ENCODE measurements at regions not wholly inside any gene's neighbourhood (a gene's known extent, or its start where the extent isn't known, plus 50 kb on each side); places are given as distances from the start of the nearest gene placed in this dataset.

DNA sequence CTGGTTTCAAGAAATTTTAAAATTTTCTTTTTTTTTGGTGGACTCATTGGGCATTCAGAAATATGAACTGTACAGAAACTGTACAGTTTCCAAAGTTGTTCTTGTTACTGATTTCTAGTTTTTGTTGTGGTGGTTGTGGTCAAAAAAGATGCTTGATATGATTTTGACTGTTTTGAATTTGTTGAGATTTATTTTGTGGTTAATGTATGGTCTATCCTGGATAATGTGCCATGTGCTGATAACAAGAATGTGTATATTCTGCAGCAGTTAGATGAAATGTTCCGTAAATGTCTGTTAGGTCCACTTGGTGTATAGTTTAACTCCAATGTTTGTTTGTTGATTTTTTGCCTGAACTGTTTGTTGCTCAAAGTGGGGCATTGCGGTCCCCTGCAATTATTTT, 127.6 kb upstream of the NUDT6 start:
- TF ChIP-seq EZH2 (IDR thresholded peaks at IDR 0.05; ENCODE audit: low read length), result no peak
- TF ChIP-seq, protein P1, sequence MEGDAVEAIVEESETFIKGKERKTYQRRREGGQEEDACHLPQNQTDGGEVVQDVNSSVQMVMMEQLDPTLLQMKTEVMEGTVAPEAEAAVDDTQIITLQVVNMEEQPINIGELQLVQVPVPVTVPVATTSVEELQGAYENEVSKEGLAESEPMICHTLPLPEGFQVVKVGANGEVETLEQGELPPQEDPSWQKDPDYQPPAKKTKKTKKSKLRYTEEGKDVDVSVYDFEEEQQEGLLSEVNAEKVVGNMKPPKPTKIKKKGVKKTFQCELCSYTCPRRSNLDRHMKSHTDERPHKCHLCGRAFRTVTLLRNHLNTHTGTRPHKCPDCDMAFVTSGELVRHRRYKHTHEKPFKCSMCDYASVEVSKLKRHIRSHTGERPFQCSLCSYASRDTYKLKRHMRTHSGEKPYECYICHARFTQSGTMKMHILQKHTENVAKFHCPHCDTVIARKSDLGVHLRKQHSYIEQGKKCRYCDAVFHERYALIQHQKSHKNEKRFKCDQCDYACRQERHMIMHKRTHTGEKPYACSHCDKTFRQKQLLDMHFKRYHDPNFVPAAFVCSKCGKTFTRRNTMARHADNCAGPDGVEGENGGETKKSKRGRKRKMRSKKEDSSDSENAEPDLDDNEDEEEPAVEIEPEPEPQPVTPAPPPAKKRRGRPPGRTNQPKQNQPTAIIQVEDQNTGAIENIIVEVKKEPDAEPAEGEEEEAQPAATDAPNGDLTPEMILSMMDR (optimal IDR thresholded peaks at IDR 0.05 in 1 of 3, IDR thresholded peaks at IDR 0.05 in 1 of 3, conservative IDR thresholded peaks at IDR 0.05 in 1 of 3; ENCODE audit: extremely low read depth in 1 of 3, insufficient read depth in 2 of 3, low read length in 3 of 3), result no peak

All from keratinocyte (primary cell).